GM21529 (cell line): ENCODE measurements at regions not wholly inside any gene's neighbourhood (a gene's known extent, or its start where the extent isn't known, plus 50 kb on each side); places are given as distances from the start of the nearest gene placed in this dataset.

Experiments
- ATAC-seq: cut with Tn5 transposase; IDR thresholded peaks from one replicate; pipeline ENCODE4 v1.9.1; 2021; ENCODE audit not compliant: unreplicated experiment

- no peak for ATAC-seq
These were observed 58.2 kb upstream of the ARRDC4 start for GRCh38 chr15:97902140-97902780.

GRCh38 chr15:97903560-97903959, 56.9 kb upstream of the ARRDC4 start:
- no peak for ATAC-seq

GRCh38 chr15:97903971-97904572, 56.4 kb upstream of the ARRDC4 start:
- no peak for ATAC-seq

GRCh38 chr15:97909291-97909891, 51.1 kb upstream of the ARRDC4 start:
- ATAC-seq = peak; percentile 93
